ENCODE measurements at regions not wholly inside any gene's neighbourhood (a gene's known extent, or its start where the extent isn't known, plus 50 kb on each side); places are given as distances from the start of the nearest gene placed in this dataset.
A peak's percentile ranks its signal among the peaks of the same experiment; 100 is the strongest.
"Not testable (repeated sequence)": the region's sequence is repeated elsewhere in the genome, so short reads cannot be mapped to it uniquely, and the experiment has no call there.

GRCh38 chr2:88866756-88867155 is 175.3 kb downstream of the RPIA start:
- no peak for DNase-seq

- no peak for DNase-seq
These were observed 177.4 kb downstream of the RPIA start for GRCh38 chr2:88868861-88869260.

- no peak for DNase-seq
These were observed 178.9 kb downstream of the RPIA start for GRCh38 chr2:88870267-88870839.

GRCh38 chr2:88871336-88871735 is 179.9 kb downstream of the RPIA start:
- DNase-seq: no peak

- no peak for DNase-seq
These were observed 182.1 kb downstream of the RPIA start for GRCh38 chr2:88873620-88874019.

GRCh38 chr2:88874063-88874657 is 182.7 kb downstream of the RPIA start:
- peak; percentile 38 for DNase-seq

- no peak for DNase-seq
These were observed 184.3 kb downstream of the RPIA start for GRCh38 chr2:88875736-88876135.

GRCh38 chr2:88880441-88880953 is 189.0 kb downstream of the RPIA start:
- DNase-seq: peak; percentile 57

- DNase-seq: no peak
These were observed 193.8 kb downstream of the RPIA start for GRCh38 chr2:88885275-88885674.

GRCh38 chr2:88885679-88886416 is 194.4 kb downstream of the RPIA start:
- DNase-seq: no peak

- not testable (repeated sequence) for DNase-seq
These were observed 196.0 kb downstream of the RPIA start for GRCh38 chr2:88887466-88887865.

- no peak for DNase-seq
These were observed 200.7 kb downstream of the RPIA start for GRCh38 chr2:88892207-88892606.

GRCh38 chr2:88892788-88893187 is 201.3 kb downstream of the RPIA start:
- no peak for DNase-seq

GRCh38 chr2:88896971-88897370 is 205.5 kb downstream of the RPIA start:
- no peak for DNase-seq

- DNase-seq: no peak
These were observed 206.2 kb downstream of the RPIA start for GRCh38 chr2:88897715-88898114.

- DNase-seq: peak; percentile 3
These were observed 212.4 kb downstream of the RPIA start for GRCh38 chr2:88903749-88904353.

GRCh38 chr2:88913280-88913679 is 221.8 kb downstream of the RPIA start:
- DNase-seq: no peak

GRCh38 chr2:88919087-88919738 is 227.7 kb downstream of the RPIA start:
- DNase-seq: peak; percentile 1

- not testable (repeated sequence) for DNase-seq
These were observed 228.9 kb downstream of the RPIA start for GRCh38 chr2:88920399-88920798.

- no peak for DNase-seq
These were observed 233.1 kb downstream of the RPIA start for GRCh38 chr2:88924533-88924932.

GRCh38 chr2:88925770-88926462 is 234.4 kb downstream of the RPIA start:
- DNase-seq: no peak

GRCh38 chr2:88927128-88927527 is 235.7 kb downstream of the RPIA start:
- DNase-seq: no peak

GRCh38 chr2:88930659-88931058 is 239.2 kb downstream of the RPIA start:
- no peak for DNase-seq

All from NCI-H2171 treated with DMSO at 0.1 percent for 48 hours (cell line).